DND-41 (cell line): ENCODE measurements at regions not wholly inside any gene's neighbourhood (a gene's known extent, or its start where the extent isn't known, plus 50 kb on each side); places are given as distances from the start of the nearest gene placed in this dataset.

Source experiments
- CTCF ChIP-seq: IDR thresholded peaks from 2 replicates; pipeline ENCODE4 v1.5.1; 2012; ENCODE audit warnings: borderline replicate concordance, low read length, moderate library complexity, mild to moderate bottlenecking; ENCODE audit not compliant: poor library complexity, severe bottlenecking; ENCODE audit errors: extremely low read depth
- EZH2 ChIP-seq: IDR thresholded peaks from 3 replicates; pipeline ENCODE4 v1.6.1; 2012; ENCODE audit warnings: borderline replicate concordance, low read depth, mild to moderate bottlenecking, moderate library complexity, low read length, inconsistent platforms; ENCODE audit not compliant: severe bottlenecking

- no peak for TF ChIP-seq CTCF
- no peak for TF ChIP-seq EZH2
Measured at GRCh38 chr12:125568306-125568705, 503.1 kb downstream of the AACS start.
